ENCODE measurements at regions not wholly inside any gene's neighbourhood (a gene's known extent, or its start where the extent isn't known, plus 50 kb on each side); places are given as distances from the start of the nearest gene placed in this dataset.

DNA sequence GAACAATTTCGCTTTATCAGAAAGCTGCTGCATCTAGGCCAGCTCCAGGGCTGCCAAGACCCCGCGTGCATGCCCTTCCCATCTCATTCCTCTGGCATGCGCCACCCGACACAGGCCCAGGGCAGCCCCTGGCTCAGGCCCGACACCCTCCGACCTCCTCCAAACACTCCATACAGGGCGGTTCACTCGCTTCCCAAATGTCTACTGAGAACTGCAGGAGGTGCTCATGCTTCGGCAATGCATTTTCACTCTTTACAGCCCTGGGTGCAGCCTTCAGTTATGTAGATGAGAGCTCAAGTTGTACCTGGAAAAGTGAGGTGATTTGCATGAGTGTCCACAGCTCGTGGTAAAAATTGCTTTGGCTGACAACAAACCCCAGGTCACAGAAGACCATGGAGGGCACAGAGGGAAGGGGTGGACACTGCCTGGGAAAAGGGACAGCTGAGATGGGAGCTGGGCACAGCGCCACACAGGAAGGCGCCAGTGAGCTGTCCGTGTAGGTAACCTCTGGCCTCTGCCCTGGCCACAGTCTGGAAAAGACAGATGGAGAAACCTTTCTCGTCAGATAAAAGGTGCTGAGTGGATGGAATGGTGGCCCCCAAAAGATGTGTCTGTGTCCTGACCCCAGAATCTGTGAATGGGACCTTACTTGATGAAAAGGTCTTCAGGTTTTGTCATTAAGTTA is 1351.9 kb downstream of the BRD1 start:
- TF ChIP-seq, protein P1, sequence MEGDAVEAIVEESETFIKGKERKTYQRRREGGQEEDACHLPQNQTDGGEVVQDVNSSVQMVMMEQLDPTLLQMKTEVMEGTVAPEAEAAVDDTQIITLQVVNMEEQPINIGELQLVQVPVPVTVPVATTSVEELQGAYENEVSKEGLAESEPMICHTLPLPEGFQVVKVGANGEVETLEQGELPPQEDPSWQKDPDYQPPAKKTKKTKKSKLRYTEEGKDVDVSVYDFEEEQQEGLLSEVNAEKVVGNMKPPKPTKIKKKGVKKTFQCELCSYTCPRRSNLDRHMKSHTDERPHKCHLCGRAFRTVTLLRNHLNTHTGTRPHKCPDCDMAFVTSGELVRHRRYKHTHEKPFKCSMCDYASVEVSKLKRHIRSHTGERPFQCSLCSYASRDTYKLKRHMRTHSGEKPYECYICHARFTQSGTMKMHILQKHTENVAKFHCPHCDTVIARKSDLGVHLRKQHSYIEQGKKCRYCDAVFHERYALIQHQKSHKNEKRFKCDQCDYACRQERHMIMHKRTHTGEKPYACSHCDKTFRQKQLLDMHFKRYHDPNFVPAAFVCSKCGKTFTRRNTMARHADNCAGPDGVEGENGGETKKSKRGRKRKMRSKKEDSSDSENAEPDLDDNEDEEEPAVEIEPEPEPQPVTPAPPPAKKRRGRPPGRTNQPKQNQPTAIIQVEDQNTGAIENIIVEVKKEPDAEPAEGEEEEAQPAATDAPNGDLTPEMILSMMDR (IDR thresholded peaks at IDR 0.05; ENCODE audit: insufficient read depth, missing control alignments) = no peak
- FAIRE-seq = no peak
- DNase-seq (ENCODE audit: insufficient read length, low spot score) = no peak

DNA sequence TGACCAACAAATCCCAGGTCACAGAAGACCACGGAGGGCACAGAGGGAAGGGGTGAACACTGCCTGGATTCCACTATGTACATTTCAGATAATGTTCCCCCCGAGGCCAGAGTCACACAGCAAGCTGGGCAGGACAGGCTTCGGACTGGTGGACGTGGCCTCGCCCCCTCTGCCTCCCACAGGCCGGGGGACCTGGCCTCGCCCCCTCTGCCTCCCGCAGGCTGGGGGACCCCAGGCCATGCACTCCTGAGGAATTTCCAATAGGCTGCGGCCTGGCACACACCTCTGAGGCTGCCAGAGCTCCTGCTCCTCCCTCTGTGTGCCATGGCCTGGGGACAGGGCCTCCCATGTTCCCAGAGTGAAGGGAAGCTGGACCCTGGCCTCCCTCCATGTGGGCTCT is 1352.8 kb downstream of the BRD1 start:
- TF ChIP-seq, protein P1 (IDR thresholded peaks at IDR 0.05; ENCODE audit: insufficient read depth, missing control alignments) = no peak
- DNase-seq (ENCODE audit: insufficient read length, low spot score) = no peak
- FAIRE-seq = no peak

DNA sequence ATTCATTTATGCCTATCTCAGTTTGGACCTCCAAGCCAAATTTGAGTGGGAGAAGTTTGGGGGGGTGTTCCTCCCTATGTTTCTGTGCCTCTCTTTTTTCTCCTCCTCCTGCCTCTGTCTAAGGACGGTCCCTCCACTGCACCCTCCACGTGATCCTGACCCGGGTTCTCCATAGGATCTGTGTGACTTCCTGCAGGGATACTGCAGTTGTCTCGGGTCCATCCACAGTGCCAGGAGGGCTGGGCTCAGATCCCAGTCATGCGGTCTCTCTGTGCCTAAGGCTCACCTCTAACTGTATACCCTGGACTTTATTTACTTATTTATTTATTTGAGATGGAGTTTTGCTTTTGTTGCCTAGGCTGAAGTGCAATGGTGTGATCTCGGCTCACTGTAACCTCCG is 1354.5 kb downstream of the BRD1 start:
- FAIRE-seq (no peak), DNase-seq (ENCODE audit: insufficient read length, low spot score) (no peak)
- TF ChIP-seq, protein P1 (IDR thresholded peaks at IDR 0.05; ENCODE audit: insufficient read depth, missing control alignments) = no peak

DNA sequence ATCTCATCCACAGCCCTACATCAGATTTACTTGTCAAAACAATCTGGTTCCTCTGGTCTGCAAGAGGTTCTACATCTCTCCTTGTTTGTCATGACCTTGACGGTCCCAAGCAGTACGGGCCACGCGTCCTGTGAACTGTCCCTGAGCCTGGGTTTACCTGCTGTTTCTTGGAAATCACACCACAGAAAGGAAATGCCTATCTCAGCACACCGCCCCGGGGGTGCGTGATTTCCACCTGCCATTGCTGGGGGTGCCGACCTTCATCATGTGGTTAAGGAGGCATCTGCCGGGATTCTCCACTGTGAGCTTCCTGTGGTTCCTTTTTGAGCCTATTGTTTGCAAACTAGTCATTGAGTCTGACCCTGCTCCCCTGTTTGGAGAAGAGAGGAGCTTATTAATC is 1363.4 kb downstream of the BRD1 start:
- DNase-seq (ENCODE audit: insufficient read length, low spot score) (no peak), FAIRE-seq (no peak)
- TF ChIP-seq, protein P1 (IDR thresholded peaks at IDR 0.05; ENCODE audit: insufficient read depth, missing control alignments) = no peak

DNA sequence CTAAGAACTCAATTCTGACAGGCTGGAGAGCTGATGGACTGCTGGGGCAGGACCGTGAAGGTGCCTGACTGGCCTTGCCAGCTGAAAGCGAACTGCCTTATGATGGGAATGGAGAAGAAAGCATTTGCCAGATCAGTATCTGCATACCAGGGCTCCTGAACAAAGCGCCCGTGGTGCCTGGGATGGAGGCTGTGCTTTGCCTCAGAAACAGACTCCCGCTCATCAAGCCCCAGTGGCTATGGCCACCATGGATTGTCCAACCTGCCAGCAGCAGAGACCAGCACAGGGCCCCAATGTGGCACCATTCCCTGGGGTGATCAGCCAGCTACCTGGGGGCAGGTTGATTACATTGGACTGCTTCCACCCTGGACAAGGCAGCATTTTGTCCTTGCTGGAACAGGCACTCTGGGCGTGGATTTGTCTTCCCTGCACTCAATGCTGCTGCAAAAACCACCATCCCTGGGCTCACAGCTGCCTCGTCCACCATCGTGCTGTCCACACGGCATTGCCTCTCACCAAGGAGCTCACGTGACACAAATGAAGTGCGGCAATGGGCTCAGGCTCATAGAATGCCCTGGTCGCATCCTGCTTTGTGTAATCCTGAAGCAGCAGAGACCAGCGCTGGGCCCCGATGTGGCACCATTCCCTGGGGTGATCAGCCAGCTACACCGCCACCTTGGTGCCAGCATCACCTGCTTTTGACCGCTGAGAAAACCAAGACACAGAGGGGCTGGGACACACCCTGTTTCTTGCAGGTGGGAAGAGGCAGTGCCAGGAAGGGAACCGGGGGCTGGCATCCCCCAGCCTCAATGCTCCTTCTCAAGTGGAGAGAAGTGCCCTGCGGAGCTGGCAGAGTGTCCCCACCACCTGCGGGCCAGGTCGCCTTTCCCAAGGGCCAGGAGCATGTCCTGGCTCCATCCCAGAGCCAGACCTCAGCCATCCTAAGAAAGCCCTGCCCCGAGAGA is 1367.5 kb downstream of the BRD1 start:
- FAIRE-seq (no peak), DNase-seq (ENCODE audit: insufficient read length, low spot score) (no peak)
- TF ChIP-seq, protein P1 (IDR thresholded peaks at IDR 0.05; ENCODE audit: insufficient read depth, missing control alignments) = no peak

DNA sequence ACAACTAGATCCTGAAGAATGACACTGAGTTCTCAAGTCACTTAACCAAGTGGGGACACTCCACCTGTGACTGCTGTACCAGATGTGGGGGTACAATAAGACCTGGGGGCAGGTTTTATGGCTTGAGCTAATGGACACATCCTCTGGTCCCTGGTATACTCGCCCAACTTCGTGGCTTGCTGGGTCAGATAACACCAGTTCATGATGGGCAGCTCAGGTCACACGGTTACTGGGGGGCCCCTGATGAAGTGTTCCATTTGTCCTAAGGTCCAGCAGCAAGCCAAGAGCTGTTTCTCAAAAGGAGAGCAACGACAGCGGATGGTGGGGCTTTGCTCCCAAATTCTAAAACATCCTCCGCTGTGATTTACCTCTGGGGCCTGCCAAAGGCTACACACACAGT is 1368.4 kb downstream of the BRD1 start:
- TF ChIP-seq, protein P1 (IDR thresholded peaks at IDR 0.05; ENCODE audit: insufficient read depth, missing control alignments) = no peak
- no peak for DNase-seq (ENCODE audit: insufficient read length, low spot score)
- no peak for FAIRE-seq

DNA sequence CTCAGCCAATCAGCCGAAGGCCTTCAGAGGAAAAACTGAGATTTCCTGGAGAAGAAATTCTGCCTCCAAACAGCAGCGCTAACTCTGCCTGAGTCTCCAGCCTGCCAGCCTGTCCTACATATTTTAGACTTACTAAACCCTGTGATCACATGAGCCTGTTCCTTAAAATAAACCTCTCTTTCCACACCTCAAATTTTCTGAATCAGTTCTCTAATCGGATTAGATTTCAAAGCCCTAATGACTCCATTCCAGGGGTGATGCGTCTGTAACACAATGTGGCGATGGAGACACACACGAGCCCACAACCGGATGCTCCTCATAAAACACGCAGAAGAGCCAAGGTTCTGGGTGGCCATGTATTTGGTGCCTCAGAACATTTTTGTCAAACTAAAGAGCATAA is 1371.2 kb downstream of the BRD1 start:
- FAIRE-seq (no peak), DNase-seq (ENCODE audit: insufficient read length, low spot score) (no peak)
- TF ChIP-seq, protein P1 (IDR thresholded peaks at IDR 0.05; ENCODE audit: insufficient read depth, missing control alignments) = no peak

Data from D721Med (cell line).